Activated naive CD8-positive, alpha-beta T cell treated with anti-CD3 and anti-CD28 coated beads, Interleukin-2, amount 10 ng/mL, durations not matched to agents 7 days and 5 days (primary cell): ENCODE measurements at regions not wholly inside any gene's neighbourhood (a gene's known extent, or its start where the extent isn't known, plus 50 kb on each side); places are given as distances from the start of the nearest gene placed in this dataset.
A peak's percentile ranks its signal among the peaks of the same experiment; 100 is the strongest.

ENCODE experiments used
- ATAC-seq: fragments of 150-1000 bp; cut with Tn5 transposase; one replicate; pipeline ENCODE4 v1.10.0; 2021; ENCODE audit warnings: low read depth, moderate library complexity
- POLR2A ChIA-PET: fragments of 350-600 bp; sonication (Branson Sonifier 250); formaldehyde crosslinking; loops from one replicate; lab custom pipeline; 2021; ENCODE audit warnings: antibody characterized with exemption; lab: Charles Lee
- DNase-seq: peaks from one replicate; pipeline ENCODE4 v3.0.0; 2021
- H3K27ac Mint-ChIP-seq: one replicate; pipeline ENCODE4 v1.8.0; 2022; ENCODE audit warnings: mild to moderate bottlenecking, mixed read lengths
- H3K27me3 Mint-ChIP-seq: one replicate; pipeline ENCODE4 v1.8.0; 2022; ENCODE audit warnings: mild to moderate bottlenecking, moderate library complexity, mixed read lengths
- H3K36me3 Mint-ChIP-seq: one replicate; pipeline ENCODE4 v1.8.0; 2021; ENCODE audit warnings: mild to moderate bottlenecking, mixed read lengths
- H3K4me1 Mint-ChIP-seq: one replicate; pipeline ENCODE4 v1.8.0; 2021; ENCODE audit warnings: mixed read lengths
- H3K4me3 Mint-ChIP-seq: one replicate; pipeline ENCODE4 v1.8.0; 2022; ENCODE audit warnings: mild to moderate bottlenecking, moderate library complexity, mixed read lengths
- H3K9me3 Mint-ChIP-seq: one replicate; pipeline ENCODE4 v1.8.0; 2021; ENCODE audit warnings: mixed read lengths

DNA sequence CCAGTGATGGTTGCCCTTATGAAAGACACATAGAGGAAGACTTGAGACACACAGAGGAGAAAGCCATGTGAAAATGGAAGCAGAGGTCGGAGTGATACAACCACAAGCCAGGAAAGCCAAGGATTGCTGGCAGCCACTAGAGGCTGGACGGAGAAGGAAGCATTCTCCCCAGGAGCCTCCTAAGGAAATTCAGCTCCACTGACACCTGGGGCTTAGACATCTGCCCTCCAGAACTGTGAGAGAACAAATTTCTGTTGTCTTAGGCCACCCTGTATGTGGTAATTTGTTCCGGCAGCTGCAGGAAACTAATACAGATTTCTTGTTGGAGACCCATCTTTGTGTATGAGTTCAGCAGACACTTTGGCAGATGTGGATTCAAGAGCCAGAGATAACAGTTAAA is 126.9 kb upstream of the ATP1A1 start:
- ATAC-seq = no peak

DNA sequence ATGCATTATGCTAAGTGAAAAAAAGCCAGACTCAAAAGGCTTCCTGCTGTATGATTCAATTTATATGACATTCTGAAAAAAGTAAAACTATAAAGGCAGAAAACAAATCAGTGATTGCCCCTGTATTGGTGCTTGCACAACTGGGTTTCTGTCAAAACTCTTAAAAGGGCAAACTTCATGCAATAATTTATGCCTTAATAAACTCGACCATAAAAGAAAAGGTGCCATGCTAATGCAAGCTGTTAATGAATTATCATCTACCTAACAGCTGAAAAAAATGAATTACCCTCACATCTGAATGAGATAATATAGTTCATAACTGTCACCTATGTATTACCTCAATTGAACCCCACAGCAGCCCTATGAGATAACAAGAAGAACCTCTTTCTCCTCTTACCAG is 120.8 kb upstream of the ATP1A1 start:
- H3K9me3 Mint-ChIP-seq = peaks cover 2% of the 10 kb centered on the region
- H3K4me3 Mint-ChIP-seq = no peak overlapping the region
- ATAC-seq (no peak), DNase-seq (no peak)
- H3K27ac Mint-ChIP-seq = no peak overlapping the region
- H3K27me3 Mint-ChIP-seq = peaks cover 1% of the 10 kb centered on the region
- no peaks in the 10 kb centered on the region for H3K36me3 Mint-ChIP-seq
- POLR2A ChIA-PET = no interaction called here
- peaks cover 15% of the 10 kb centered on the region for H3K4me1 Mint-ChIP-seq

More for the DNA sequence above, 126.9 kb upstream of the ATP1A1 start:
- Mint-ChIP-seq H3K4me3 (no peak overlapping the region), H3K27ac (no peak overlapping the region), H3K36me3 (no peaks in the 10 kb centered on the region), H3K9me3 (peaks cover 2% of the 10 kb centered on the region), H3K27me3 (no peaks in the 10 kb centered on the region), H3K4me1 (peaks cover 2% of the 10 kb centered on the region)
- POLR2A ChIA-PET = no interaction called here
- no peak for DNase-seq

DNA sequence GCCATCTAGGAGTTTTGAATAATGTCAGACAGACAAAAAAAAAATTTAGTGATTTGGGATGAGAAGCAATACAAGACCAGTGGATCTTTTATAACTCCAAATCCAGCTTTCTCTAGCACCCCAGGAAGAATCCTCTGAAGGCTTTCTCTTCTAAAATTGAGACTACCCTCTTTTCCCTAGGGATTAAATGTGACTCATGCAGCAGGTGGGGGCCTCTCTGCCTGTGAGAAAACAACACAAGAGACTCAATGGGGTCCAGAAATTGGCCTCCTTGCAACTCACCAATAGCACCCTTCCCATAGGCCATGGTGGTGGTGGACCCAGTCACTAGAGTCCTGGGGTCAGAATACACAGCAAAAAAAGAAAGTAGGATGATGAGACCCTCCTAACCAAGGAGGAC is 120.3 kb upstream of the ATP1A1 start:
- DNase-seq = no peak
- POLR2A ChIA-PET = interaction anchor here (0.6 kb wide), 1 partner anchor 99 kb away, joined by 3 read pairs; no protein-coding TSS in a partner anchor
- H3K27ac Mint-ChIP-seq = no peak overlapping the region

DNA sequence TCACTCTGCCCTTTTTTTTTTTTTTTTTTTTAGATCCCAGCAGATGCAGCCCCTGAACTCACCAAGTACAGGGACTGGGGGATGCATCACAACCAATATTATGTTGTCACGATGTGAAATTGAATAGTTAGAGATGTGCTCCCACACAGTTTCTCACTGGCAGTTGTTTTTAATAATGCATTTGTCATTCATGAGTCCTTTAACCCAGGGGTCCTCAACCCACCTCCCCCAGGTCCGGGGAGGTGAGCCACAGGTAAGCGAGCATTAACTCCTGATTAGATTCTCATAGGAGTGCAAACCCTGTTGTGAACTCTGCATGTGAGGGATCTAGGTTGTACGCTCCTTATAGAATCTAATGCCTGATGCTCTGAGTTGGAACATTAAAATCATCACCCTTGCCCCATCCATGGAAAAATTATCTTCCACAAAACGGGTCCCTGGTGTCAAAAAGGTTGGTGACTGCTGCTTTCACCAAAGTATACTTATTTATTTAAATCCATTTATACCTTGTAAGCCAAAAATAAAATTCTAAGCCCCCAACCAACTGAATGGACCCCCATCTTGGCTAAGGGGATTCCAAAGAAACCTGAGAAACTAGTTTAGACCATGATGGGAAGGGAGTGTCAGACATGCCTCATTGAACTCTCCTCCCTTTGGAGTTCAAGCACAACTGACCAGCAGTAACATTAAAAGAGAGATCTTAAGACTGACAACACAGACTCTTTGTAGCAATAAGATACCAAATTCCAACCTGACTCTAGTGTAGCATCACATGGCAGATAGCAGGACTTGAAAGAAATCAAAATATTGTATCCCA is 119.3 kb upstream of the ATP1A1 start:
- POLR2A ChIA-PET = interaction anchor here (0.6 kb wide), 1 partner anchor 100 kb away, joined by 3 read pairs; no protein-coding TSS in a partner anchor

More for the DNA sequence above, 120.3 kb upstream of the ATP1A1 start:
- Mint-ChIP-seq H3K4me3 (no peak overlapping the region), H3K9me3 (peaks cover 2% of the 10 kb centered on the region), H3K4me1 (peaks cover 20% of the 10 kb centered on the region), H3K36me3 (no peaks in the 10 kb centered on the region), H3K27me3 (peaks cover 1% of the 10 kb centered on the region)
- ATAC-seq = no peak

DNA sequence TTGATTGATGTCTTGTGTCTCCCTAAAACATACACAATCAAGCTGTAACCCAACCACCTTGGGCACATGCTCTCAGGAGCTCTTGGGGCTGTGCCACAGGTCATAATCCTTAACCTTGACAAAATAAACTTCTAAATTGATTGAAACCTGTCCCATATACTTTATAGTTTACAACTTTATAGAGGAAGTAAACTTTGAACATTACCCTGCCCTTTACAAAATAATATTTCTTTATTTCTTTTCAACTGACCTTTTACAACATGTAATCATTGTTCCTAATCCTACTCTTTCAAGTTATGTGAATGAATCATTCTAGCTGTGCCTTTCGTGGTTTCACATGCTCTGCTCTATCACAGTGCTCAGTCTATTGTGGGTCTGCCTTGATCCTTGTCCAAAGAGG is 118.3 kb upstream of the ATP1A1 start:
- Mint-ChIP-seq H3K36me3 (no peaks in the 10 kb centered on the region), H3K4me3 (no peak overlapping the region), H3K27me3 (peaks cover 1% of the 10 kb centered on the region), H3K27ac (no peak overlapping the region), H3K4me1 (peaks cover 29% of the 10 kb centered on the region), H3K9me3 (peaks cover 2% of the 10 kb centered on the region)
- DNase-seq = no peak
- ATAC-seq = no peak
- POLR2A ChIA-PET = no interaction called here

More for the DNA sequence above, 119.3 kb upstream of the ATP1A1 start:
- ATAC-seq (no peak), DNase-seq (no peak)
- Mint-ChIP-seq H3K27ac (no peak overlapping the region), H3K4me1 (peaks cover 26% of the 10 kb centered on the region), H3K9me3 (peaks cover 2% of the 10 kb centered on the region), H3K27me3 (peaks cover 1% of the 10 kb centered on the region), H3K36me3 (no peaks in the 10 kb centered on the region), H3K4me3 (no peak overlapping the region)

DNA sequence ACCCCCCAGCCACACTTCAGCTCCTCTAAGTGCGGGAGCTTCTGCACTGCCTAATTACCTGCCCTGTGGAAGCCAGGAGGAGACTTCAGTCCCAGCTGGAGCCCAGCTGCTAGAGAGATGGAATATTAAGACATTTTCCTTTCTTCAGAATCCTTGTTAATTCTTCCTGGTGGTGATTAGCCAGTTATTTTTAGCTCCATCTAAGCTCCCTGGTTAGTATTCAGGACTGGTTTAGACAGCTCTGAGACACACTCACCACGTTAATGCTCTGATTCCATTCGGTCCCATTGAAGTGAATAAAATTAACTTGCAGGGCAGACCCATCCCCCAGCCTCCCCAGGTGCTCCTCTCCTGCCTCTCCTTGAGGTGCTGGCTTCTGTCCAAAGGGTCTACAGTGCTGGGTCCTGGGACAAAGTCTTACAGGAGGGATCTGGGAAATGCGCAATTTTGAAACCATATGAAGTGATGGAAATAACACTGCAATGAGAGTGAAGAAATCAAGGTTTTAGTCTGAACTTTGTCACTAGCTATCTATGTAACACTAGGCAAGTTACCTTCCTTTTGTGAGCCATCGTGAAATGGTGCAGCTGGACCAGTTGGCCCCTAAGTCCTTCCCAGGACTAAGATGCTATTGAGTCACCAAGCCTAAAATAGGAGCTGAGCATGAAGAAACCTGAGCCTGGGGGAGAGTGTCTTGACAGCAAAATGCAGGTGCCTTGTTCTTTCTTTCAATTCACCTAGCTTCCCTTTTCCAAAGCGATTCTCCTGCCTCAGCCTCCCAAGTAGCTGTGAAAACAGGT is 117.4 kb upstream of the ATP1A1 start:
- Mint-ChIP-seq H3K9me3 (peaks cover 1% of the 10 kb centered on the region), H3K4me3 (no peak overlapping the region), H3K27me3 (peaks cover 1% of the 10 kb centered on the region), H3K27ac (no peak overlapping the region), H3K4me1 (peaks cover 36% of the 10 kb centered on the region), H3K36me3 (no peaks in the 10 kb centered on the region)
- no peak for DNase-seq
- POLR2A ChIA-PET = no interaction called here
- ATAC-seq = no peak

DNA sequence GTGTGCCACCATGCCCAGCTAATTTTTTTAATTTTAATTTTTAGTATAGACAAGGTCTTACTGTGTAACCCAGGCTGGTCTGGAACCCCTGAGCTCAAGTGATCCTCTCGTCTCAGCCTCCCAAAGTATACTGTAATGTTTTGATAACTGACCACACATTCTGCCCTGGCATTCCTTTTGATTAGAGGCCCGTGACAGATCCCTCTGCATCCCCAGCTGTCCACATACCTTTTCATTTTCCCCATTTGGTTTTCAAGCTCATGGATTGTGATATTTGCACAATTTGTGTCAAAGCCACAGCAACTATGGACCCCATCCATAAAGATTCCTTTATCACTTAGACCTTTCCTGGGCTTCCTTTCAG is 116.8 kb upstream of the ATP1A1 start:
- no peak for DNase-seq
- peaks cover 40% of the 10 kb centered on the region for H3K4me1 Mint-ChIP-seq
- ATAC-seq = no peak
- no peaks in the 10 kb centered on the region for H3K36me3 Mint-ChIP-seq
- H3K9me3 Mint-ChIP-seq = no peaks in the 10 kb centered on the region
- POLR2A ChIA-PET = no interaction called here
- H3K27ac Mint-ChIP-seq = no peak overlapping the region
- no peak overlapping the region for H3K4me3 Mint-ChIP-seq
- H3K27me3 Mint-ChIP-seq = peaks cover 1% of the 10 kb centered on the region

DNA sequence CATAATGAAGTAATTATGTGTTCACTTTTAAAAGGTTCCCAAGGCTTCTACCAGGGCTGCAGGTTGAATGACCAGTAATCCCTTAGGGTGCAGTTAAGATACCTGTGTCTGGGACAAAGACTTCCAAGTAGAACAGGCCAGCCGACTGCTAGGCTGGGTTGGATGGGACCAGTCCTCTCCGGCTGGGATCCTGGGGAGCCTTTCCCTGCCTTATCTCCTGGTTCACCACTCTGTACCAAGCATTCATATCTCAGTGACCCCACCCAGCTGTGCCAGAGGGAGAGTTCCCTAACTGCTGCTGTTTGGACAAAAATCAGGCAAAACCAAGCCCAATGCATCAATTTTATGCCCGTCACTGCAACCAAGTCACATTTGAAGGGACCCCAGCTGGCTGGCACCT is 116.2 kb upstream of the ATP1A1 start:
- Mint-ChIP-seq H3K9me3 (no peaks in the 10 kb centered on the region), H3K36me3 (no peaks in the 10 kb centered on the region), H3K27ac (no peak overlapping the region), H3K4me1 (peaks cover 42% of the 10 kb centered on the region), H3K27me3 (peaks cover 1% of the 10 kb centered on the region), H3K4me3 (no peak overlapping the region)
- no peak for DNase-seq
- ATAC-seq = no peak
- POLR2A ChIA-PET = no interaction called here

DNA sequence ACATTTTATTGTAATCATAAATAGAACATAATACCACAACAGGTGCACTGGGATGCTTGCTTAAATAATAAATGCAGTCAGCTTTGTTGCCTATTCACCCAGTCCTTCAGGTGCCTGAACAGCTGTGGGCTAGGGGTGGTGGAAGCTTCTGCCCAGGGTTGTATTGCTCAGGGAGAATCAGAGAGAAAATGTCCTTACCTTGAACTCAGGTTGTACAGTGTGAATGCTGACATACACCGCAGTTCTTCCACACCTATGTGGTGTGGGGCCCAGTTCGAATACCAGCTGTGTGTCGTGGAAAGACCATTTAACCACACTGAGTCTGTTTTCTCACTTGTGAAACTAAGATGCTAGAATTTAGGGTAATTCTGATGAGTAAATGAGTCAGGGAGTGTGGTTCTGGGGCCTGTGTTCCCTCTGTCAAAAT is 115.7 kb upstream of the ATP1A1 start:
- Mint-ChIP-seq H3K27me3 (peaks cover 1% of the 10 kb centered on the region), H3K36me3 (no peaks in the 10 kb centered on the region), H3K4me3 (no peak overlapping the region), H3K27ac (no peak overlapping the region), H3K9me3 (no peaks in the 10 kb centered on the region), H3K4me1 (peaks cover 44% of the 10 kb centered on the region)
- POLR2A ChIA-PET = no interaction called here
- ATAC-seq (peak; percentile 51), DNase-seq (no peak)

DNA sequence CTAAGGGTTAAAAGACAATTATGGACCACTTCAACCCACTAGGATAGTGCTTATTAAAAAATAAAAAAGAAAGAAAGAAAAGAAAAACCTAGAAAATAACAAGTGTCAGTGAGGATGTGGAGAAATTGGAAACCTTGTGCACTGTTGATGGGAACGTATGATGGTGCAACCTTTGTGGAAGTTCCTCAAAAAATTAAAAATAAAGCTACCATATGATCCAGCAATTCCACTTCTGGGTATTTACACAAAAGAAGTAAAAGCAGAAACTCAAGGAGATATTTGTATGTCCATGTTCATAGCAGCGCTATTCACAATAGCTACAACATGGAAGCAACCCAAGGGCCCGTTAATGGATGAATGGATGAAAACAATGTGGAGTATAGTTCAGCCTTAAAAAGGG is 115.2 kb upstream of the ATP1A1 start:
- DNase-seq (no peak), ATAC-seq (no peak)
- no peaks in the 10 kb centered on the region for H3K36me3 Mint-ChIP-seq
- H3K9me3 Mint-ChIP-seq = no peaks in the 10 kb centered on the region
- no peak overlapping the region for H3K4me3 Mint-ChIP-seq
- POLR2A ChIA-PET = no interaction called here
- peaks cover 1% of the 10 kb centered on the region for H3K27me3 Mint-ChIP-seq
- H3K4me1 Mint-ChIP-seq = peaks cover 45% of the 10 kb centered on the region
- no peak overlapping the region for H3K27ac Mint-ChIP-seq

DNA sequence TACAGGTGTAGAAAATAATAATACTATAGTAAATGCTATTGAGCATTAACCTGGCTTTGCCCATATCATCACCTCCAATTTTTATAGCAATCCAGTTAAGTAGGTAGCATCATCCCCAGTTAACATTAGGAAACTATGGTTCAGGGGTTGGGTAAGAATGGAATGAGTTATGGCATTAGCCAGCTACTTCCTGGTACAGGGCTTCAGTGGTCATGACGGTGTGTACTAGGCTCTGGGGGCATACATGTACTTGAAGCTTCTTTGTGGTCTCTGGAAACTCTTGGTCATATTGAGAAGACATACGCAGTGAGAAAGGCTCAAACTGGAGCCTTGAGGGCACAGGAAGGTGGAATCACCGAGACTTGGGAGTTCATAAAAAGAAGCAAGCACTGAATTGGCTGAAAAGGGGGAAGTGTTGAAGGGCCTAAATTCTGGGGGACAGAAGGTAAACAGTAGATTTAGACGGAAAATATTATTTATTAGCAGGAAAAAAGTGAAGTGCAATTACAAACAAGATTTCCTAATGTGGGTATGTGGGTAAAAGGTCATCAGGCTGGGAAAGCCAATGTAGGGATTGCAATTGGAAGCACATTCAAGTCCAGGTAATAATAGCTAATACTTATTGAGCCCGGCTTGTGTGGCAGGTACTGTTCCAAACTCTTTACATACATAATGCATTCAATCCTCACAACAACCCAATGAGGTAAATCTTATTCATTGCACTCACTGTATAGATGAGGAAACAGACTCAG is 114.2 kb upstream of the ATP1A1 start:
- peaks cover 45% of the 10 kb centered on the region for H3K4me1 Mint-ChIP-seq
- H3K27ac Mint-ChIP-seq = no peak overlapping the region
- DNase-seq (no peak), ATAC-seq (no peak)
- H3K4me3 Mint-ChIP-seq = no peak overlapping the region
- no peaks in the 10 kb centered on the region for H3K9me3 Mint-ChIP-seq
- H3K36me3 Mint-ChIP-seq = no peaks in the 10 kb centered on the region
- POLR2A ChIA-PET = no interaction called here
- peaks cover 1% of the 10 kb centered on the region for H3K27me3 Mint-ChIP-seq

DNA sequence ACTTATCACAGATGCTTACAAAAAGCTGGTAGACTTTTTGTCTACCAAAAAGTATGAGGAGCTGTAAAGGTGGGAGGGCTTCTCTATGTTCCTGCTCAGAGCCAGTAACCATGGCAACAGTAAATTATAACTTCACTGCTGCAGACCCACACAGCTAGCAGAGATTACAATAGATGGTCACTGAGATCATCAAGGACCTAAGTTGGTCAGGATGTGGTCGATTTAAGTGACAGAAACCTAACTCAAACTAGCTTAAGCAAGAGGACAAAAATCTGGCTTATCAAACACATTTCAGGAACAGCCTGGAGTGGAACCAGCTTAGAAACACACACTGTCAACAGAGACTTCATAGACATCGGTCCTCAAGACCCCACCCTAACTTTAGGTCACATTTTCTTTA is 113.4 kb upstream of the ATP1A1 start:
- no peak for DNase-seq

DNA sequence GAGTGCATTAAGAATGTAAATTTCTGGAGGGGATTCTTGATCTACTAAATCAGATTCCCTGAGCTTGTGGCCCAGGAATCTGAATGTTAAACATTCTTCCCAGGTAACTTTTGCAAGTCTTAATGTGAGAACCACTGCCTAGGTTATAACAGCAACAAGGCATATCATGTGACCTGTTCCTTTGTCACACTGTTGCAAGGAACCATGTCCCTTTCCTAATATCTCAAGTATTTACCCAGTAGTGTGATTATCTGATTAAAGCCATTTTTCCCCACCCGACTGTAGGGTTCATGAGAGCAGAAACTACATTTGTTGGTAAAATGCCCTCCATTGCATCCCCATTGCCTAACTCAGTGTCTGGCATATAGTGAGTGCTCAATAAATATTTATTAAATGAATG is 112.9 kb upstream of the ATP1A1 start:
- no peaks in the 10 kb centered on the region for H3K36me3 Mint-ChIP-seq
- no peak overlapping the region for H3K4me3 Mint-ChIP-seq
- ATAC-seq = no peak
- no peak overlapping the region for H3K27ac Mint-ChIP-seq
- peaks cover 41% of the 10 kb centered on the region for H3K4me1 Mint-ChIP-seq
- H3K9me3 Mint-ChIP-seq = no peaks in the 10 kb centered on the region
- no peak for DNase-seq
- H3K27me3 Mint-ChIP-seq = peaks cover 1% of the 10 kb centered on the region
- POLR2A ChIA-PET = interaction anchor here (0.8 kb wide), 1 partner anchor 142 kb away, joined by 4 read pairs; no protein-coding TSS in a partner anchor

More for the DNA sequence above, 113.4 kb upstream of the ATP1A1 start:
- Mint-ChIP-seq H3K9me3 (no peaks in the 10 kb centered on the region), H3K4me3 (no peak overlapping the region), H3K27me3 (peaks cover 1% of the 10 kb centered on the region), H3K36me3 (no peaks in the 10 kb centered on the region), H3K4me1 (peaks cover 45% of the 10 kb centered on the region), H3K27ac (no peak overlapping the region)
- peak; percentile 54 for ATAC-seq
- POLR2A ChIA-PET = interaction anchor here (0.8 kb wide), 1 partner anchor 142 kb away, joined by 4 read pairs; no protein-coding TSS in a partner anchor
